ENCODE measurements at regions not wholly inside any gene's neighbourhood (a gene's known extent, or its start where the extent isn't known, plus 50 kb on each side); places are given as distances from the start of the nearest gene placed in this dataset.

DNA sequence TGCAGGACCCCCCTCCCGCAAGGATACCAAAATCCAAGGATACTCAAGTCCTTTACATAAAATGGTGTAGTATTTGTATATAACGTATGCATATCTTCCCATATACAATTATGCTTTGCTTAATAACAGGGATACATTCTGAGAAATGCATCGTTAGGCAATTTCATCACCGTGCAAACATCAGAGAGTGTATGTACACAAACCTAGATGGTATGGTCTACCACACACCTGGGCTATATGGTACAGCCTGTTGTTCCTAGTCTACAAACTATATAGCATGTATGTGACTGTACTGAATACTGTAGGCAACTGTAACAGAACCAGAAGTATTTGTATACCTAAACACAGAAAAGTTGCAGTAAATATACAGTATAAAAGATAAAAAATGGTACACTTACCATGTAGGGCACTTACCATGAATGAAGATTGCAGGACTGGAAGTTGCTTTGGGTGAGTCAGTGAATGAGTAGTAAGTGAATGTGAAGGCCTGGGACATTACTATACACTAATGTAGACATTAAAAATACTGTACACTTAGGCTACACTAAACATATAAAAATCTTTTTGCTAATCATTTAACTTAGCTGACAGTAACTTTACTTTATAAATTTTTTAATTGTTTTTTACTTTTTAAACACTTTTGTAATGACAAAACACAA is 141.1 kb downstream of the SLC41A2 start:
- TF ChIP-seq POLR2A (IDR thresholded peaks at IDR 0.05; ENCODE audit: low read depth, low read length) (no peak), POLR2AphosphoS5 (IDR thresholded peaks at IDR 0.05; ENCODE audit: low read depth, low read length) (no peak), SPI1 (IDR thresholded peaks at IDR 0.05; ENCODE audit: low read depth, low read length) (no peak)

Data from GM12891 (cell line).